ENCODE measurements at regions not wholly inside any gene's neighbourhood (a gene's known extent, or its start where the extent isn't known, plus 50 kb on each side); places are given as distances from the start of the nearest gene placed in this dataset.
A peak's percentile ranks its signal among the peaks of the same experiment; 100 is the strongest.

DNA sequence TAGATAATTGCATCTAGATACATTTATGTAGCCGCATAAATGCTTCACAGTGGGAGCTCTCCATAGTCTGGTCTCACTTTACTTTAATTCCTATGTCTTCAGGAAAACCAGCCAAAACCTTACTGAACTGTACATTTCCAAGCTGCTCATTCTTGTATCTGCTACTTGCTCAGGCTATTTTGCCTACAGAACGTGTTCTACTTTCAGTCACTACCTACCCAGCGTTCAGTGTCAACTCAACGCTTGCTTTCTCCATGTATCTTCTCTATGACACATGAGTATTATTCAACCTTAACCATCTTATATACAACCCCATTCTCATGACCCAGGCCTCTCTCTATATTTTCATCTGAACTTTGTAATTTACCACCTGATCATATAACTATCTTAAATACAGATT is 101.9 kb downstream of the KLF12 start:
- ChIA-PET CTCF (no interaction called here), POLR2A (no interaction called here)
- no peaks in the 10 kb centered on the region for H3K9me3 ChIP-seq
- ATAC-seq (replicated peaks in 1 of 4): no peak
- H3K27ac ChIP-seq (ENCODE audit: low read length): no peak overlapping the region
- no peak overlapping the region for H3K4me3 Mint-ChIP-seq
- no peaks in the 10 kb centered on the region for H3K27me3 ChIP-seq (replicated peaks in 1 of 2; ENCODE audit: control insufficient read depth in 2 of 2, extremely low read depth in 1 of 2, insufficient read depth in 2 of 2, low read length in 1 of 2)
- WGBS (ENCODE audit: insufficient coverage): 97% methylated on average over 4 of the region's 4 CpGs
- peaks cover 9 to 33% of the 10 kb centered on the region in 2 experiments for H3K4me1 ChIP-seq (ENCODE audit: control insufficient read depth in 1 of 2, extremely low read depth in 1 of 2, insufficient read depth in 2 of 2, low read length in 2 of 2)
- H3K36me3 Mint-ChIP-seq: peaks cover 20% of the 10 kb centered on the region
- no peaks in the 10 kb centered on the region for H3K27me3 Mint-ChIP-seq
- peaks cover 0 to 3% (median 0%) of the 10 kb centered on the region in 3 donors for H3K9me3 Mint-ChIP-seq
- H3K4me3 ChIP-seq (ENCODE audit: control insufficient read depth in 1 of 2, extremely low read depth in 1 of 2, low read length in 1 of 2): no peak overlapping the region
- peak overlapping the region; percentile 24 to 53 for H3K27ac Mint-ChIP-seq
- DNase-seq: no peak
- peaks cover 0 to 6% of the 10 kb centered on the region in 2 donors for H3K36me3 ChIP-seq (ENCODE audit: control insufficient read depth in 2 of 2, extremely low read depth in 1 of 2, insufficient read depth in 1 of 2, low read length in 1 of 2)
- peaks cover 70 to 80% (median 74%) of the 10 kb centered on the region in 3 donors for H3K4me1 Mint-ChIP-seq

DNA sequence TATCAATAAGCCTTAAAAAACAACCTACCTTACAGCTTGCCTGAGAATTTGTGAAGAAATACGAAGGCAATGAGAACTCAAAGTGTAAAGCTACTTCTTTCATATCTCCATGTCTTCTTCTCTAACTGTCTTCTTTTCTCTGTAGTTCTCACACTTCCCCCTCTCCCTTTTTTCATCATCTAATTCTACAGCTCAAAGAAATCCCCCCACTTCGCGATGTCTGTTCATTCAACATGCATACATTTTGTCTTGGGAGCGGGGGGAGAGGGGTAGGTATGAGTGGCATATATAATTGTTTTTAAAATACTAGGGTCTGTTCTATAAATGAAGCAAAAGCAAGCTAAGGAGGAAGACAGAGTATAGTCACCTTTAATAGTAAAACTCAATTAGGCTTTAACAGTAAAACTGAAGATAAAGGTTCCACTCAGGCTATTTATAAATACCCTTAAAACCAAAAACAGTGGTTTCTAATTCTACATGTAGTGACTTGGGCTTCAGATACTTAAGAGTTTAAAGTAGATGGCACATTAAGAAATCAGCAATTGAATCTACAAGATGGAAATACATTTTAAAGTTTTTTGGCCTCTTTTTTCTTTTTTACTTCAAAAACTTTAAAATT is 106.9 kb downstream of the KLF12 start:
- H3K27ac Mint-ChIP-seq: peak overlapping the region; percentile 92 to 98
- ATAC-seq (replicated peaks in 1 of 4): peak; percentile 22 to 44 (median 28)
- peaks cover 24% of the 10 kb centered on the region for H3K36me3 Mint-ChIP-seq
- H3K4me1 ChIP-seq (ENCODE audit: control insufficient read depth in 1 of 2, extremely low read depth in 1 of 2, insufficient read depth in 2 of 2, low read length in 2 of 2): peaks cover 9 to 58% of the 10 kb centered on the region in 2 experiments
- peaks cover 0 to 3% (median 0%) of the 10 kb centered on the region in 3 donors for H3K9me3 Mint-ChIP-seq
- CTCF ChIA-PET: interaction anchor here (0.6 to 1.5 kb wide), 8 partner anchors 8 to 261 kb away, joined by 3 to 15 read pairs (median 3); no protein-coding TSS in a partner anchor
- no peaks in the 10 kb centered on the region for H3K27me3 ChIP-seq (replicated peaks in 1 of 2; ENCODE audit: control insufficient read depth in 2 of 2, extremely low read depth in 1 of 2, insufficient read depth in 2 of 2, low read length in 1 of 2)
- H3K9me3 ChIP-seq: no peaks in the 10 kb centered on the region
- 0% methylated on average over 1 of the region's 4 CpGs for WGBS (ENCODE audit: insufficient coverage)
- H3K4me1 Mint-ChIP-seq: peaks cover 85 to 90% (median 86%) of the 10 kb centered on the region in 3 donors
- DNase-seq: no peak
- peak overlapping the region; percentile 86 for H3K27ac ChIP-seq (ENCODE audit: low read length)
- H3K27me3 Mint-ChIP-seq: no peaks in the 10 kb centered on the region
- POLR2A ChIA-PET: interaction anchor here (0.6 to 2.0 kb wide), 4 partner anchors 11 to 260 kb away, joined by 3 to 9 read pairs (median 6); no protein-coding TSS in a partner anchor
- H3K36me3 ChIP-seq (ENCODE audit: control insufficient read depth in 2 of 2, extremely low read depth in 1 of 2, insufficient read depth in 1 of 2, low read length in 1 of 2): peaks cover 0 to 9% of the 10 kb centered on the region in 2 donors
- H3K4me3 Mint-ChIP-seq: peak overlapping the region; percentile 74 to 84 (median 76)
- H3K4me3 ChIP-seq (ENCODE audit: control insufficient read depth in 1 of 2, extremely low read depth in 1 of 2, low read length in 1 of 2): peak overlapping the region in 1 of 2 donors; percentile 27

DNA sequence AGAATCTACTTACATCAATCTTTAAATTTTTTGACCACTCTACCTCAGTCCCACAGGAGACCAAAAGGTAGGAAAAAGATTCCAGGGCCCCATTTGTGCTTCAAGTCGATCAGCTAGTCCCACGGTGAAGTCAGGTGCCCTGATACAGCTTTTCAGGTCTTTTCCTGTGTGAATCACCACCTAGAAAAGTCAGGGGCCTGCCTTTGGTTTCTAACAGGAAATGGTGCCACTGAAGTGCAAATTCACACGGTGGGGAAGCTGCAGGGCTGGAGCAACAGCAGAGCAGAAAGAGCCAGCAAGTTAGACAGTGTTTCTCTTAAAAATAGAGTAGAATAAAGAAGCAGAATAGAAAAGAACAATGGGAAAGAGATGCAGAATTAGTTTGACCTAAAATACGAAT is 107.5 kb downstream of the KLF12 start:
- POLR2A ChIA-PET: interaction anchor here in 1 of 2 donors (0.6 to 2.0 kb wide), 4 partner anchors 11 to 261 kb away, joined by 3 to 9 read pairs (median 8); no protein-coding TSS in a partner anchor

DNA sequence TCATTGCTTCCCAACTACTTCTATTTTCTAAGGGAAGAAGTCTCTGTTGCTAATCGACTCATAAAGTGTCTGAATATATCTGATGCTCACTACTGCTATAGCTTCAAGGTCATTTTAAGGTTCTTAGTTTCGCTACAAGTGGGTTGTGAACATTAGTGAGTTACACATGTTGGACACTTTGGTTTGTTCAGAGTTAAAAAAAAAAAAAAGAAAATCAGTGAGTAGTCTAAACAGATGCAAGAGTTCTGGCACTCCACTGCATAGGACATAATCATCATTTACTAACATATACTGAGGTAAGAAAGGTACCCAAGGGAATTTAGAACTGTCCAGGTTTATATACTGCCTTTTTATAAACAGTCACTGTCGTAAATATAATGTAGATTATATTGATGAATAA is 108.8 kb downstream of the KLF12 start:
- Histone ChIP-seq H3K27me3 (replicated peaks in 1 of 2; ENCODE audit: control insufficient read depth in 2 of 2, extremely low read depth in 1 of 2, insufficient read depth in 2 of 2, low read length in 1 of 2) (no peaks in the 10 kb centered on the region), H3K9me3 (no peaks in the 10 kb centered on the region), H3K4me3 (ENCODE audit: control insufficient read depth in 1 of 2, extremely low read depth in 1 of 2, low read length in 1 of 2) (no peak overlapping the region), H3K36me3 (ENCODE audit: control insufficient read depth in 2 of 2, extremely low read depth in 1 of 2, insufficient read depth in 1 of 2, low read length in 1 of 2) (peaks cover 0 to 9% of the 10 kb centered on the region in 2 donors), H3K27ac (ENCODE audit: low read length) (peak overlapping the region; percentile 86), H3K4me1 (ENCODE audit: control insufficient read depth in 1 of 2, extremely low read depth in 1 of 2, insufficient read depth in 2 of 2, low read length in 2 of 2) (peaks cover 9 to 50% of the 10 kb centered on the region in 2 experiments)
- DNase-seq (no peak), ATAC-seq (replicated peaks in 1 of 4) (no peak)
- H3K36me3 Mint-ChIP-seq: peaks cover 31% of the 10 kb centered on the region
- no peaks in the 10 kb centered on the region for H3K9me3 Mint-ChIP-seq
- H3K27me3 Mint-ChIP-seq: no peaks in the 10 kb centered on the region
- no CpG with 5 or more reads among the region's 3 CpGs for WGBS (ENCODE audit: insufficient coverage)
- peak overlapping the region; percentile 86 to 88 for H3K27ac Mint-ChIP-seq
- H3K4me3 Mint-ChIP-seq: peak overlapping the region in 2 of 3 donors; percentile 40 to 63
- CTCF ChIA-PET: interaction anchor here (0.5 to 1.8 kb wide), 9 partner anchors 8 to 262 kb away, joined by 3 to 9 read pairs (median 3); no protein-coding TSS in a partner anchor
- H3K4me1 Mint-ChIP-seq: peaks cover 84 to 92% (median 86%) of the 10 kb centered on the region in 3 donors
- POLR2A ChIA-PET: interaction anchor here (0.6 to 1.0 kb wide), 4 partner anchors 11 to 40 kb away, joined by 3 to 8 read pairs (median 4); no protein-coding TSS in a partner anchor

More for the DNA sequence above, 107.5 kb downstream of the KLF12 start:
- Mint-ChIP-seq H3K4me1 (peaks cover 87 to 93% (median 88%) of the 10 kb centered on the region in 3 donors), H3K9me3 (peaks cover 0 to 3% (median 0%) of the 10 kb centered on the region in 3 donors), H3K4me3 (peak overlapping the region; percentile 74 to 84 (median 76)), H3K27me3 (no peaks in the 10 kb centered on the region), H3K36me3 (peaks cover 27% of the 10 kb centered on the region), H3K27ac (peak overlapping the region; percentile 92 to 98)
- DNase-seq (peak; percentile 37 to 83 (median 68)), ATAC-seq (replicated peaks in 1 of 4) (peak; percentile 91 to 99 (median 98))
- H3K27ac ChIP-seq (ENCODE audit: low read length): peak overlapping the region; percentile 86
- H3K36me3 ChIP-seq (ENCODE audit: control insufficient read depth in 2 of 2, extremely low read depth in 1 of 2, insufficient read depth in 1 of 2, low read length in 1 of 2): peaks cover 0 to 9% of the 10 kb centered on the region in 2 donors
- H3K4me3 ChIP-seq (ENCODE audit: control insufficient read depth in 1 of 2, extremely low read depth in 1 of 2, low read length in 1 of 2): peak overlapping the region in 1 of 2 donors; percentile 27
- H3K9me3 ChIP-seq: no peaks in the 10 kb centered on the region
- 0% methylated on average over 3 of the region's 4 CpGs for WGBS (ENCODE audit: insufficient coverage)
- CTCF ChIA-PET: interaction anchor here (0.6 to 1.5 kb wide), 9 partner anchors 9 to 262 kb away, joined by 3 to 15 read pairs (median 3); no protein-coding TSS in a partner anchor
- H3K4me1 ChIP-seq (ENCODE audit: control insufficient read depth in 1 of 2, extremely low read depth in 1 of 2, insufficient read depth in 2 of 2, low read length in 2 of 2): peaks cover 9 to 58% of the 10 kb centered on the region in 2 experiments
- no peaks in the 10 kb centered on the region for H3K27me3 ChIP-seq (replicated peaks in 1 of 2; ENCODE audit: control insufficient read depth in 2 of 2, extremely low read depth in 1 of 2, insufficient read depth in 2 of 2, low read length in 1 of 2)

DNA sequence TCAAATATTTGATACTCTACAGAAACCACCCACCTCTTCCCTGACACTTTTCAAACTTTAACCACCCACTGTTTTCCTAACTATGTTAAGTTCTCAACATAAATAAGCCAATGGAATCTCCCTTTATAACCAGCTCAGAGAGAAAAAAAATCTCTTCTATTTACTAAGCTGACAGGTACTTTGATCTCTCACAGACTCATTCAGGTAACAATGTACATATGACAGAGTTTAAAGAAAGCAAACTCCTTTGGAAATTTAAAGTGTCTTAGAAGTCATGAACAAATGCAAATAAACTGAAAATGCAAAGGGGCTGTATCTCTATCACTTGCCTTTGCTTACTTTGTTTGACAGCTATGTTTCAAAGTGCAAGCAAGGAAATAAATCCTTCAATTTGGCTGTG is 109.3 kb downstream of the KLF12 start:
- Mint-ChIP-seq H3K4me1 (peaks cover 83 to 92% (median 85%) of the 10 kb centered on the region in 3 donors), H3K9me3 (no peaks in the 10 kb centered on the region), H3K27me3 (no peaks in the 10 kb centered on the region), H3K4me3 (peak overlapping the region in 2 of 3 donors; percentile 4 to 63), H3K27ac (peak overlapping the region; percentile 86 to 88), H3K36me3 (peaks cover 35% of the 10 kb centered on the region)
- no peaks in the 10 kb centered on the region for H3K9me3 ChIP-seq
- peaks cover 0 to 9% of the 10 kb centered on the region in 2 donors for H3K36me3 ChIP-seq (ENCODE audit: control insufficient read depth in 2 of 2, extremely low read depth in 1 of 2, insufficient read depth in 1 of 2, low read length in 1 of 2)
- peaks cover 9 to 45% of the 10 kb centered on the region in 2 experiments for H3K4me1 ChIP-seq (ENCODE audit: control insufficient read depth in 1 of 2, extremely low read depth in 1 of 2, insufficient read depth in 2 of 2, low read length in 2 of 2)
- DNase-seq (peak in 1 of 35 experiments; percentile 35), ATAC-seq (replicated peaks in 1 of 4) (peak in 1 of 4 experiments; percentile 77)
- no peak overlapping the region for H3K4me3 ChIP-seq (ENCODE audit: control insufficient read depth in 1 of 2, extremely low read depth in 1 of 2, low read length in 1 of 2)
- H3K27ac ChIP-seq (ENCODE audit: low read length): peak overlapping the region; percentile 86
- CTCF ChIA-PET: interaction anchor here (0.6 to 1.8 kb wide), 8 partner anchors 9 to 262 kb away, joined by 3 to 9 read pairs (median 4); no protein-coding TSS in a partner anchor
- POLR2A ChIA-PET: interaction anchor here (0.6 to 1.0 kb wide), 4 partner anchors 12 to 39 kb away, joined by 3 to 8 read pairs (median 4); no protein-coding TSS in a partner anchor
- H3K27me3 ChIP-seq (replicated peaks in 1 of 2; ENCODE audit: control insufficient read depth in 2 of 2, extremely low read depth in 1 of 2, insufficient read depth in 2 of 2, low read length in 1 of 2): no peaks in the 10 kb centered on the region

DNA sequence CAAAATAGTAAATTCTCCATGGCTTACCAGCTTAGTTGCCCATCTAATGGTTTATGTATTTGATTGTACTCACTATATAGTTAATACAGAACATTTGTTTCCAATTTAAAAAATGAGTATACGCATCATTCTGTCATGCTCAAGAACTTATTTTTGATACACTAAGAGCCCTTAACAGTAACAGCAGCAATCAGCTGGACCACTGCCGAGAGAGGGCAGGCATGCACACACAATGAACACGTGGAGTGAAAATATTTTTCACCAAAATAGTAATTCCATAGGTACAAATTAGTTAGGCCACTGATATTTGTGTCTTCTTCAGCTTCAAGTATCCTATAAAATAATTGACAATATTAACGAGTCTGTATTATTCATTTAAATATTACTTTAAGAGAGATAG is 109.9 kb downstream of the KLF12 start:
- no CpG with 5 or more reads among the region's 4 CpGs for WGBS (ENCODE audit: insufficient coverage)
- Histone ChIP-seq H3K27ac (ENCODE audit: low read length) (peak overlapping the region; percentile 86), H3K4me1 (ENCODE audit: control insufficient read depth in 1 of 2, extremely low read depth in 1 of 2, insufficient read depth in 2 of 2, low read length in 2 of 2) (peaks cover 6 to 41% of the 10 kb centered on the region in 2 experiments), H3K36me3 (ENCODE audit: control insufficient read depth in 2 of 2, extremely low read depth in 1 of 2, insufficient read depth in 1 of 2, low read length in 1 of 2) (peaks cover 0 to 6% of the 10 kb centered on the region in 2 donors), H3K9me3 (no peaks in the 10 kb centered on the region), H3K4me3 (ENCODE audit: control insufficient read depth in 1 of 2, extremely low read depth in 1 of 2, low read length in 1 of 2) (no peak overlapping the region), H3K27me3 (replicated peaks in 1 of 2; ENCODE audit: control insufficient read depth in 2 of 2, extremely low read depth in 1 of 2, insufficient read depth in 2 of 2, low read length in 1 of 2) (no peaks in the 10 kb centered on the region)
- Mint-ChIP-seq H3K27me3 (no peaks in the 10 kb centered on the region), H3K4me3 (peak overlapping the region in 1 of 3 donors; percentile 63), H3K4me1 (peaks cover 81 to 92% (median 85%) of the 10 kb centered on the region in 3 donors), H3K36me3 (peaks cover 41% of the 10 kb centered on the region), H3K27ac (peak overlapping the region in 1 of 2 donors; percentile 86), H3K9me3 (no peaks in the 10 kb centered on the region)
- POLR2A ChIA-PET: interaction anchor here in 1 of 2 donors (0.6 to 1.0 kb wide), 2 partner anchors 12 to 1343 kb away, joined by 4 to 5 read pairs; no protein-coding TSS in a partner anchor
- ATAC-seq (replicated peaks in 1 of 4) (no peak), DNase-seq (no peak)
- CTCF ChIA-PET: interaction anchor here in 1 of 2 donors (1.1 to 1.8 kb wide), 5 partner anchors 9 to 263 kb away, joined by 3 to 9 read pairs (median 3); no protein-coding TSS in a partner anchor

Measured in T-cell (primary cell).